Left hindlimb (tissue), 1 donor: ENCODE measurements at regions not wholly inside any gene's neighbourhood (a gene's known extent, or its start where the extent isn't known, plus 50 kb on each side); places are given as distances from the start of the nearest gene placed in this dataset.

ENCODE experiments used
- DNase-seq: peaks from one replicate; pipeline ENCODE4 v3.0.0-alpha.2; 2018

DNA sequence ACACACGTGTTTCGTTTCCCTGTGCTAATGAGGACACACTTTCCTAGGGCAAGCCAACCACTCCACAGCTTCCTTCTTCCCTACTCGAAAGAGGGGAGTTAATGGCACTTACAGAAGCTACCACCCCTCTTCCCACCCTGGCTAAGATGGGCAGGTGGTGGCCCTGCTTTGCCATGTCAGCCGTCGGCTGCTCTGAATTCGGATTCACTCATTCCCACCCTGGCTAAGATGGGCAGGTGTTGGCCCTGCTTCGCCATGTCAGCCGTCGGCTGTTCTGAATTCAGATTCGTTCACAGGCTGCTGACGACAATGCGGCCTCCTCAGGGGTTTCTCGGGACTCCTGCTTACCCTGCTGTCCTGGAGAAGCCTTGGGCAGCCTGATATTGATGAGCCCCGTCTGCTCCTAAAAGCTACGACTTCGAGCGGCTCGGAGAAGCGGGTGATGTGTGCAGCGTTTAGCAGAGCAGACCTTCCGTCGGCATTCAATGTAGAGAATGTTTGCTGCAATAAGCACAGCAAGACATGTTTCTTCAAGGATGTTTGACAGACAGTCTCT, 56.2 kb upstream of the PPP2R2D start:
- no peak for DNase-seq

DNA sequence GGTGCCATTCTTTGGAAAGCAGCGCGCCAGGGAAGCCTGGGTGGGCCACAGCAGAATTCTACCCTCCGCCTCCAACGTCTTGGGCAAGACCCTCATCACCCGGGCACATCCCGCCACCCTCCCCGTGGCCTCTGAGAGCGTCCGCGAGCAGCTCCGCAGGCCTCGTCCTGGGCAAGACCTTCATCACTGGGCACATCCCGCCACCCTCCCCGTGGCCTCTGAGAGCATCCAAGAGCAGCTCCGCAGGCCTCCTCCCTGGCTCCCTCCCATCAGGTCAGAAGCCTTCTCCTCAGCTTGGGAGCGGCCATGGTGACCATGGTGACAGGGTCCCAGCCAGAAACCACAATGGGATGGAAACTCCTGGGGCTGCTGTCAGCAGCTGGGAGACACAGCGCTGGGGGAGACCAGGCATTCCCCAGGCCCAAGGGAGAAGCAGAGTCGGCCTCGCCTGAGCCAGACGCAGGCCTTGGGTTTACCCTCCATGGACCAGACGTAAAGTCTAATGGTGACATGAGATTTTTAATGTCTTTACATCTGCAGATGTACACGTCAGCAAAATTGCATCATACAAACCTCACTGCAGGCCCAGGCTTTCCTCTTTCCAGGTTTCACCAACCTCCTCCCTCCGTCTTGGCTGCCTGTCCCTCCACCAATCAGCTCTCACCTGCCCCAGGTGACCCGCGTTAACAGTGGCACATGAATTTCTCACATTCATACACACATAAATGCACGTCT, 55.1 kb upstream of the PPP2R2D start:
- no peak for DNase-seq

GRCh38 chr10:131846240-131847101, 54.3 kb upstream of the PPP2R2D start:
- DNase-seq = no peak

GRCh38 chr10:131847241-131847783, 53.5 kb upstream of the PPP2R2D start:
- no peak for DNase-seq

DNA sequence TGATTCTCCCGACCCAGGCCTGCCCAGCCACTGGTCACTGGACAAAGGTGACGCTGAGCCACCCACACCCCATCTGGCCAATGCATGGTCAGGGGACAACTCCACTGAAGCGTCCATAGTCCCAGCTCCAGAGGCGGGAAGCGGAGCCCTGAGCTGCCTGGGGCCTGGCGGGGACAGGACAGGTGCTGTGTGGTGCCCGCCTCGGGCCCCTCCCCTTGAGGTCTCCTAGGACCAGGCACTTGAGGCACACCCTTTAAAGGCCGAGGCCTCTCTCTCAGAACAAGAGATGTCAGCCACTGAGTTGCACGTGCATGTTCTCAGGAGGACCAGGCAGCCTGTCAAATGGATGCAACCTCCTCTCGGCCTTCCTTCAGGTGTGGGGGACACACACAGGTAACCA, 52.5 kb upstream of the PPP2R2D start:
- DNase-seq = no peak

GRCh38 chr10:131848741-131849590, 51.8 kb upstream of the PPP2R2D start:
- DNase-seq = no peak

DNA sequence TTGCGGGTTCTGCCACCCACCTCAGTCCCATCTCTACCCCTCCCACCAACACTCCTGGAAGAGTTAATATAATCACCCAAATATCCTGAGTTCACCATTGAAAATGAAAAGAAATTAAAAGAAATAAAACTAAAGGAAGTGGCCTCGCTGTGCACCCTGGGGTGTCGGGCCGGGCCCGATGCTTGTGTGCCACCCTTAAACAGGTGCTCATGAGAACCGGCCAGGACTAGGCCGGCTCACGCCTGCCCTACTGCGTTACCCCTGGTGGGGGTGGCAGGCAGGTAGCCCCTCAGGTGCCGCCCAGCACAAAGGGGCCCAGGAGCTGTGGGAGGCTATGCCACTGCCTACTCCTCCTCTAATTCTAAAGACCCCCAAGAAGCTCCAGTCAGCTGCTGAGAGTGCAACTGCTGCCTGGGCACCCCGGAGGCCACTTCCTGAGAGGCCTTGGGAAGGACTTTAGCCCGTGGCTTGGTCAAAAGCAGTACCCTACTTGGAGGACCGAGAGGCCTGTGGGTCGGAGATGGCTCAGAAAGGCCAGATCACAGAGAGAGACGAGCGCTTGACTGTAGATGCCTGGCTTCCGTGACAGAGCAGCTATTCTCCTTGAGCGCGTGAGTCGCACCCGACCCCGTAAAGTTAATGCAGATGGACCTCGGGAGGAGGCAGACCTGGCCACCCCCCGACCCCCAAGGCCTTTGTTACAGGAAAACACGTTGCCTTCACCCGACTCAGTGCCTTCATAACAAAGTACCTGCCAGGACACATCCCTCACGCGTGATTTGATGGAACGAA, 51.0 kb upstream of the PPP2R2D start:
- no peak for DNase-seq

DNA sequence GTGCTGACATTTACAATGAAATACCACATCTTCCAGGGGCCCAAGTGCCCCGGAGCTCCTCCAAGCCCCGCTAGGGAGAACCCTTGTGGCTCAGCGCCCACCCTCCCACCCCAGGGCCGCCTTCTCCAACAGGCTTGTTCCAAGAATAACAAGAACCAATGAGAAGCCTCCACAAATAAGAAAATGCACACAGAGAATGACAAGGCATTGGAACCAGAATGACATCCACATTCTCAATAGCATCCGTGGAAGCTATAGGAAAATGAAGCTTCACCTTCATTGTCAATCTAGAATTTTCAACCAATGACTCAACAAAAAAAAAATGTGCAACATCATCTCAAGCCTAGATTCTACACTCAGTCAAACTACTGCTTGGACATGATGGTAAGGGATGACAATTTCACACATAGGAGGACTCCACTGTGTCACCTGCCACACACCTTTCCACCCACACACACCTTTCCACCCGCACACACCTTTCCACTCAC, 50.4 kb upstream of the PPP2R2D start:
- DNase-seq = no peak
